Chondrocyte (in vitro differentiated cells): ENCODE measurements at regions not wholly inside any gene's neighbourhood (a gene's known extent, or its start where the extent isn't known, plus 50 kb on each side); places are given as distances from the start of the nearest gene placed in this dataset.

ENCODE experiments used
- DNase-seq: peaks from one replicate; pipeline ENCODE4 v3.0.0; 2021; ENCODE audit warnings: mixed read lengths, low spot score
- H3K27ac Mint-ChIP-seq: one replicate; pipeline ENCODE4 v1.8.0; 2021; ENCODE audit warnings: mild to moderate bottlenecking, moderate library complexity, mixed read lengths; ENCODE audit not compliant: unreplicated experiment
- H3K27me3 Mint-ChIP-seq: 2 replicates; pipeline ENCODE4 v1.8.0; 2021; ENCODE audit warnings: low read depth, mixed read lengths
- H3K36me3 Mint-ChIP-seq: 2 replicates; pipeline ENCODE4 v1.8.0; 2021; ENCODE audit warnings: low read depth, mixed read lengths
- H3K4me1 Mint-ChIP-seq: 2 replicates; pipeline ENCODE4 v1.8.0; 2021; ENCODE audit warnings: low read depth, mild to moderate bottlenecking, mixed read lengths
- H3K4me3 Mint-ChIP-seq: one replicate; pipeline ENCODE4 v1.8.0; 2021; ENCODE audit warnings: mild to moderate bottlenecking, moderate library complexity, mixed read lengths; ENCODE audit not compliant: unreplicated experiment
- H3K9me3 Mint-ChIP-seq: 2 replicates; pipeline ENCODE4 v1.8.0; 2021; ENCODE audit warnings: low read depth, mixed read lengths
- CTCF ChIP-seq: fragments of 200-600 bp; sonication (generic); IDR thresholded peaks from 2 replicates; pipeline ENCODE4 v1.5.0; 2021; ENCODE audit warnings: antibody characterized with exemption, mild to moderate bottlenecking, moderate library complexity

- Mint-ChIP-seq H3K9me3 (no peaks in the 10 kb centered on the region), H3K4me1 (peaks cover 81% of the 10 kb centered on the region), H3K27me3 (no peaks in the 10 kb centered on the region), H3K27ac (no peak overlapping the region), H3K36me3 (no peaks in the 10 kb centered on the region), H3K4me3 (no peak overlapping the region)
- TF ChIP-seq CTCF, result no peak
- no peak for DNase-seq
Measured at GRCh38 chr1:116851846-116852245, 57.9 kb upstream of the PTGFRN start.

DNA sequence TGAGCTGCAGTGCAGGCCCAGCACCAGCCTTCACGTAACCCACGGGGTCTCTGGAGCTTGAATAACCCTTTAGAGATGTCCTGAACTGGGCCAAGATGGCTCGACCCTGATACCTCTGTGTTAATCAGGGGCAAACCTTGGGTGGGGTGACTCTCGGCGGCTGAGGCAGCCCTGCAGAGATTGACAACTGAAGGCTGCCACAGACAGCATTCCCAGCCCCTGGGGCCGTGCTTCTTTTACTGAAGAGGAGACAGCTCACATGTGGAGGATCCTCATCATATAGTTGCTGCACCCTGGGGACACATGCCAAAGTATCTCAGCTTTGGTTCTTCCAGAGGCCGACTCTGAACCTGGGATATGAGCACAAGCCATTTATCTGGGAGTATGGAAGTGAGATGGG is 57.3 kb upstream of the PTGFRN start:
- peaks cover 86% of the 10 kb centered on the region for H3K4me1 Mint-ChIP-seq
- no peak for DNase-seq
- no peaks in the 10 kb centered on the region for H3K9me3 Mint-ChIP-seq
- H3K27me3 Mint-ChIP-seq, result no peaks in the 10 kb centered on the region
- TF ChIP-seq CTCF, result no peak
- no peak overlapping the region for H3K27ac Mint-ChIP-seq
- no peaks in the 10 kb centered on the region for H3K36me3 Mint-ChIP-seq
- no peak overlapping the region for H3K4me3 Mint-ChIP-seq

DNA sequence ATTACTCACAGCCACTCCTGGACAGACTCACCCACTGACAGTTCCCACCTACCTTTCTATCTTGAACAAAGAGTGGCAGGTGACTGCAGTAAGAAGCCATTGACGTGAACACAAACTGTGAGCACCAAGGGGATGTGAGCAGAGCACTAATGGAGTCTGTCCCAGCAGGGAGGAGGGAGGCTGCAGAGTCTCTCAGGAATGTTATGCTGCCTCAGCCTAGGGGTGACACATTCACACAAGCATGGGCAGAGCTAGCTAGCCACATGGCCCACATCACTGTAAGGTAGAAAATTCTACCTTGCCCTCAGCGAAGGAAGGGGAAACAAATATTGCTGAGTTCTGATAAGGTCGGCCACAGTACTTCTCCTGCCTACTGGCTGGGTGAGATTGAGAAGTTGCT is 56.8 kb upstream of the PTGFRN start:
- peak overlapping the region; percentile 94 for H3K27ac Mint-ChIP-seq
- H3K9me3 Mint-ChIP-seq, result no peaks in the 10 kb centered on the region
- H3K27me3 Mint-ChIP-seq, result no peaks in the 10 kb centered on the region
- no peak for TF ChIP-seq CTCF
- H3K36me3 Mint-ChIP-seq, result no peaks in the 10 kb centered on the region
- no peak for DNase-seq
- H3K4me1 Mint-ChIP-seq, result peaks cover 80% of the 10 kb centered on the region
- H3K4me3 Mint-ChIP-seq, result no peak overlapping the region

GRCh38 chr1:116853680-116854402 is 55.9 kb upstream of the PTGFRN start:
- peaks cover 74% of the 10 kb centered on the region for H3K4me1 Mint-ChIP-seq
- H3K9me3 Mint-ChIP-seq, result no peaks in the 10 kb centered on the region
- H3K36me3 Mint-ChIP-seq, result no peaks in the 10 kb centered on the region
- peak overlapping the region; percentile 94 for H3K27ac Mint-ChIP-seq
- no peaks in the 10 kb centered on the region for H3K27me3 Mint-ChIP-seq
- no peak for TF ChIP-seq CTCF
- no peak for DNase-seq
- peak overlapping the region; percentile 47 for H3K4me3 Mint-ChIP-seq

DNA sequence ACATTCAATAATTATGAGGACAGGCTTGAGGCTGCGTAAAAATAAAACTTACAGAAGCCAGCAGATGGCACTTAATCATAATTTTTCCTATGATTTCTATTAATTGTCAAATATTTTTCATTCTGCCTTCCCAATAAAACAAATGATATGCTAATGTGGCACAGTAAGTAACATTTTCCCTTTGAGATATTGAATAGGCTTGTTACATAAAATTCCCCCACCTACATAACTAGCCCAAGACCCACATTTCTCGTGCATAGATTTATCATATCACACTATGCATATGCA is 55.4 kb upstream of the PTGFRN start:
- H3K27ac Mint-ChIP-seq, result peak overlapping the region; percentile 94
- no peaks in the 10 kb centered on the region for H3K27me3 Mint-ChIP-seq
- H3K4me1 Mint-ChIP-seq, result peaks cover 71% of the 10 kb centered on the region

More for the DNA sequence above, 55.4 kb upstream of the PTGFRN start:
- Mint-ChIP-seq H3K9me3 (no peaks in the 10 kb centered on the region), H3K4me3 (no peak overlapping the region), H3K36me3 (no peaks in the 10 kb centered on the region)
- no peak for DNase-seq
- peak; percentile 76 for TF ChIP-seq CTCF
